ENCODE measurements at regions not wholly inside any gene's neighbourhood (a gene's known extent, or its start where the extent isn't known, plus 50 kb on each side); places are given as distances from the start of the nearest gene placed in this dataset.

GRCh38 chr2:16177671-16178180, 237.4 kb downstream of the MYCN start:
- Mint-ChIP-seq H3K4me3 (no peak overlapping the region), H3K27me3 (peaks cover 6% of the 10 kb centered on the region), H3K9me3 (no peaks in the 10 kb centered on the region), H3K27ac (no peak overlapping the region), H3K4me1 (no peaks in the 10 kb centered on the region), H3K36me3 (ENCODE audit: low read depth) (no peaks in the 10 kb centered on the region)
- no peak for TF ChIP-seq CTCF (IDR thresholded peaks at IDR 0.05)
- intact Hi-C loops (cut with micrococcal nuclease): no loop called here
- ChIA-PET CTCF (no interaction called here), POLR2A (no interaction called here)
- DNase-seq: no peak
- ATAC-seq (ENCODE audit: low read depth): no peak

DNA sequence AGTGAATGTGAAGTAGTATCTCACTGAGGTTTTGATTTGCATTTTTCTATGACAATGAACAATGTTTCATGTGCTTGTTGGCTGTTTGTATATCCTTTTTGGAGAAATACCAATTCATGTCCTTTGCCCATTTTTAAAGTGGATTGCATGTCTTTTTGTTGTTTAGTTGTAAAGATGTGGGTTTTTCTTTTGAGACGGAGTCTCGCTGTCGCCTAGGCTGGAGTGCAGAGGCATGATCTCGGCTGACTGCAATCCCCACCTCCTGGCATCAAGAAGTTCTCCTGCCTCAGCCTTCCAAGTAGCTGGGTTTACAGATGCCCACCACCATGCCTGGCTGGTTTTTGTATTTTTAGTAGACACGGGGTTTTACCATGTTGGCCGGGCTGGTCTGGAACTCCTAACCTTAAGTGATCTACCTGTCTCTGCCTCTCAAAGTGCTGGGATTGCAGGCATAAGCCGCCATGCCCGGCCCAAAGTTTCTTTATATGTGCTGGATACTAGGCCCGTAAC, 236.7 kb downstream of the MYCN start:
- ChIA-PET POLR2A (no interaction called here), CTCF (no interaction called here)
- Mint-ChIP-seq H3K4me1 (no peaks in the 10 kb centered on the region), H3K9me3 (no peaks in the 10 kb centered on the region), H3K4me3 (no peak overlapping the region), H3K27ac (no peak overlapping the region), H3K27me3 (peaks cover 6% of the 10 kb centered on the region), H3K36me3 (ENCODE audit: low read depth) (no peaks in the 10 kb centered on the region)
- TF ChIP-seq CTCF (IDR thresholded peaks at IDR 0.05): no peak
- intact Hi-C loops (cut with micrococcal nuclease): no loop called here
- no peak for ATAC-seq (ENCODE audit: low read depth)
- no peak for DNase-seq

DNA sequence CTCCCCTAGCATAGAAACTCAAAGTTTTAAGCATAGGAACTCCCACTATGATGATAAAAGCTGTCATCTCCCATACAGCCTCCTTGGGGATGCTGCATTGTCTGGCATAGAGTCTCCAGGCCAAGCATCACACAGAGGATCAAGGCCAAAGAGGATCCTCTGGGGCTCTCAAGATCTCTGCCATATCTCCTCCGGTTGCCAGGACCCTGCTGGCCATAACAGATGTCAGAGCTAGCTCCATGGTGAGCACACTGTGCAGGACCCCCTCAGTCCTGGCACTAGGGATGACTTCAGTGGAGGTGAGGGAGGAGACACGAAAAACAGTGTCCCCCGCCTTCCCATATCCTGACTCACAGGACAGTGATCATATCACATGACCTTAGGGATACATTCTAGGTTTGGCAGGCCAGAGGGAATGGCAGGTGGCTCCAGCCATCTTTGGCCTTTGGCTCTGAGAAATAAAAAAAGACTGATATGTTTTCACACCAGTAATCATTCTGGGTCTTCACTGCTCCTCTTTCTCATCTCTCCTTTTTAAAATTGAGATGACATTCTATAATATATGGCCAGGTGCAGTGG, 235.0 kb downstream of the MYCN start:
- peaks cover 3% of the 10 kb centered on the region for H3K27me3 Mint-ChIP-seq
- no peak overlapping the region for H3K4me3 Mint-ChIP-seq
- intact Hi-C loops (cut with micrococcal nuclease): no loop called here
- H3K9me3 Mint-ChIP-seq: no peaks in the 10 kb centered on the region
- TF ChIP-seq CTCF (IDR thresholded peaks at IDR 0.05): no peak
- ChIA-PET CTCF (no interaction called here), POLR2A (no interaction called here)
- no peaks in the 10 kb centered on the region for H3K4me1 Mint-ChIP-seq
- no peak overlapping the region for H3K27ac Mint-ChIP-seq
- ATAC-seq (ENCODE audit: low read depth) (no peak), DNase-seq (no peak)
- no peaks in the 10 kb centered on the region for H3K36me3 Mint-ChIP-seq (ENCODE audit: low read depth)

GRCh38 chr2:16174693-16175045, 234.3 kb downstream of the MYCN start:
- ATAC-seq (ENCODE audit: low read depth): no peak
- H3K9me3 Mint-ChIP-seq: no peaks in the 10 kb centered on the region
- intact Hi-C loops (cut with micrococcal nuclease): no loop called here
- no peaks in the 10 kb centered on the region for H3K4me1 Mint-ChIP-seq
- TF ChIP-seq CTCF (IDR thresholded peaks at IDR 0.05): no peak
- H3K36me3 Mint-ChIP-seq (ENCODE audit: low read depth): no peaks in the 10 kb centered on the region
- H3K27ac Mint-ChIP-seq: no peak overlapping the region
- H3K27me3 Mint-ChIP-seq: no peaks in the 10 kb centered on the region
- DNase-seq: no peak
- POLR2A ChIA-PET: no interaction called here
- CTCF ChIA-PET: no interaction called here
- no peak overlapping the region for H3K4me3 Mint-ChIP-seq

GRCh38 chr2:16173893-16174692, 233.7 kb downstream of the MYCN start:
- Mint-ChIP-seq H3K27me3 (no peaks in the 10 kb centered on the region), H3K27ac (no peak overlapping the region), H3K9me3 (no peaks in the 10 kb centered on the region), H3K4me3 (no peak overlapping the region), H3K36me3 (ENCODE audit: low read depth) (no peaks in the 10 kb centered on the region), H3K4me1 (no peaks in the 10 kb centered on the region)
- POLR2A ChIA-PET: no interaction called here
- no peak for ATAC-seq (ENCODE audit: low read depth)
- intact Hi-C loops (cut with micrococcal nuclease): no loop called here
- DNase-seq: no peak
- CTCF ChIA-PET: no interaction called here
- no peak for TF ChIP-seq CTCF (IDR thresholded peaks at IDR 0.05)

Data from activated B cell treated with CpG ODN at 0.5 μM for 24 hours (primary cell).